Transverse colon (tissue), 3 donors: ENCODE measurements at regions not wholly inside any gene's neighbourhood (a gene's known extent, or its start where the extent isn't known, plus 50 kb on each side); places are given as distances from the start of the nearest gene placed in this dataset.

Experiments used
- CTCF ChIP-seq, 5 experiments: fragments of 200-600 bp in 3 of 5; fragments of 450-650 bp in 2 of 5; sonication (generic) in 3 of 5; IDR thresholded peaks; 1 replicate in 2 of 5; 2 replicates in 3 of 5; pipeline ENCODE4 v1.5.1; 2016 to 2017; ENCODE audit warnings: antibody characterized with exemption in 5 of 5, inconsistent platforms in 3 of 5, mild to moderate bottlenecking in 2 of 5, moderate library complexity in 1 of 5
- POLR2A ChIP-seq: fragments of 450-650 bp; IDR thresholded peaks from one replicate; pipeline ENCODE4 v1.6.1; 2016; ENCODE audit warnings: antibody characterized with exemption, mild to moderate bottlenecking, moderate library complexity

- no peak for TF ChIP-seq CTCF (IDR thresholded peaks at IDR 0.05)
- no peak for TF ChIP-seq POLR2A
These were observed 330.9 kb downstream of the XPNPEP1 start for GRCh38 chr10:109592391-109592790.
